ENCODE measurements at regions not wholly inside any gene's neighbourhood (a gene's known extent, or its start where the extent isn't known, plus 50 kb on each side); places are given as distances from the start of the nearest gene placed in this dataset.

GRCh38 chr6:145068577-145068976, 666.7 kb downstream of the EPM2A start:
- H2AFZ ChIP-seq = no peak overlapping the region
- no peaks in the 10 kb centered on the region for H3K36me3 ChIP-seq (ENCODE audit: insufficient read depth)
- TF ChIP-seq ETS1 (IDR thresholded peaks at IDR 0.05) (no peak), ZNF114 (CRISPR knock-in tag; IDR thresholded peaks at IDR 0.05) (no peak), NANOG (IDR thresholded peaks at IDR 0.05; ENCODE audit: borderline replicate concordance) (no peak), ZNF331 (CRISPR knock-in tag; IDR thresholded peaks at IDR 0.05; ENCODE audit: low read depth) (no peak), EZH2 (IDR thresholded peaks at IDR 0.05; ENCODE audit: low read depth, unreplicated experiment) (no peak), JUNB (IDR thresholded peaks at IDR 0.05; ENCODE audit: unreplicated experiment) (no peak), STAT1 (IDR thresholded peaks at IDR 0.05; ENCODE audit: unreplicated experiment) (no peak), POLR2AphosphoS5 (IDR thresholded peaks at IDR 0.05; ENCODE audit: low read depth) (no peak), REST (IDR thresholded peaks at IDR 0.05; ENCODE audit: unreplicated experiment) (no peak), EZH2phosphoT487 (IDR thresholded peaks at IDR 0.05; ENCODE audit: unreplicated experiment) (no peak), CREB1 (CRISPR knock-in tag; IDR thresholded peaks at IDR 0.05; ENCODE audit: low read depth) (no peak)
- TF ChIP-seq, protein P1, sequence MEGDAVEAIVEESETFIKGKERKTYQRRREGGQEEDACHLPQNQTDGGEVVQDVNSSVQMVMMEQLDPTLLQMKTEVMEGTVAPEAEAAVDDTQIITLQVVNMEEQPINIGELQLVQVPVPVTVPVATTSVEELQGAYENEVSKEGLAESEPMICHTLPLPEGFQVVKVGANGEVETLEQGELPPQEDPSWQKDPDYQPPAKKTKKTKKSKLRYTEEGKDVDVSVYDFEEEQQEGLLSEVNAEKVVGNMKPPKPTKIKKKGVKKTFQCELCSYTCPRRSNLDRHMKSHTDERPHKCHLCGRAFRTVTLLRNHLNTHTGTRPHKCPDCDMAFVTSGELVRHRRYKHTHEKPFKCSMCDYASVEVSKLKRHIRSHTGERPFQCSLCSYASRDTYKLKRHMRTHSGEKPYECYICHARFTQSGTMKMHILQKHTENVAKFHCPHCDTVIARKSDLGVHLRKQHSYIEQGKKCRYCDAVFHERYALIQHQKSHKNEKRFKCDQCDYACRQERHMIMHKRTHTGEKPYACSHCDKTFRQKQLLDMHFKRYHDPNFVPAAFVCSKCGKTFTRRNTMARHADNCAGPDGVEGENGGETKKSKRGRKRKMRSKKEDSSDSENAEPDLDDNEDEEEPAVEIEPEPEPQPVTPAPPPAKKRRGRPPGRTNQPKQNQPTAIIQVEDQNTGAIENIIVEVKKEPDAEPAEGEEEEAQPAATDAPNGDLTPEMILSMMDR (conservative IDR thresholded peaks at IDR 0.05; ENCODE audit: low read depth in 2 of 2) = no peak
- TF ChIP-seq, protein P2, sequence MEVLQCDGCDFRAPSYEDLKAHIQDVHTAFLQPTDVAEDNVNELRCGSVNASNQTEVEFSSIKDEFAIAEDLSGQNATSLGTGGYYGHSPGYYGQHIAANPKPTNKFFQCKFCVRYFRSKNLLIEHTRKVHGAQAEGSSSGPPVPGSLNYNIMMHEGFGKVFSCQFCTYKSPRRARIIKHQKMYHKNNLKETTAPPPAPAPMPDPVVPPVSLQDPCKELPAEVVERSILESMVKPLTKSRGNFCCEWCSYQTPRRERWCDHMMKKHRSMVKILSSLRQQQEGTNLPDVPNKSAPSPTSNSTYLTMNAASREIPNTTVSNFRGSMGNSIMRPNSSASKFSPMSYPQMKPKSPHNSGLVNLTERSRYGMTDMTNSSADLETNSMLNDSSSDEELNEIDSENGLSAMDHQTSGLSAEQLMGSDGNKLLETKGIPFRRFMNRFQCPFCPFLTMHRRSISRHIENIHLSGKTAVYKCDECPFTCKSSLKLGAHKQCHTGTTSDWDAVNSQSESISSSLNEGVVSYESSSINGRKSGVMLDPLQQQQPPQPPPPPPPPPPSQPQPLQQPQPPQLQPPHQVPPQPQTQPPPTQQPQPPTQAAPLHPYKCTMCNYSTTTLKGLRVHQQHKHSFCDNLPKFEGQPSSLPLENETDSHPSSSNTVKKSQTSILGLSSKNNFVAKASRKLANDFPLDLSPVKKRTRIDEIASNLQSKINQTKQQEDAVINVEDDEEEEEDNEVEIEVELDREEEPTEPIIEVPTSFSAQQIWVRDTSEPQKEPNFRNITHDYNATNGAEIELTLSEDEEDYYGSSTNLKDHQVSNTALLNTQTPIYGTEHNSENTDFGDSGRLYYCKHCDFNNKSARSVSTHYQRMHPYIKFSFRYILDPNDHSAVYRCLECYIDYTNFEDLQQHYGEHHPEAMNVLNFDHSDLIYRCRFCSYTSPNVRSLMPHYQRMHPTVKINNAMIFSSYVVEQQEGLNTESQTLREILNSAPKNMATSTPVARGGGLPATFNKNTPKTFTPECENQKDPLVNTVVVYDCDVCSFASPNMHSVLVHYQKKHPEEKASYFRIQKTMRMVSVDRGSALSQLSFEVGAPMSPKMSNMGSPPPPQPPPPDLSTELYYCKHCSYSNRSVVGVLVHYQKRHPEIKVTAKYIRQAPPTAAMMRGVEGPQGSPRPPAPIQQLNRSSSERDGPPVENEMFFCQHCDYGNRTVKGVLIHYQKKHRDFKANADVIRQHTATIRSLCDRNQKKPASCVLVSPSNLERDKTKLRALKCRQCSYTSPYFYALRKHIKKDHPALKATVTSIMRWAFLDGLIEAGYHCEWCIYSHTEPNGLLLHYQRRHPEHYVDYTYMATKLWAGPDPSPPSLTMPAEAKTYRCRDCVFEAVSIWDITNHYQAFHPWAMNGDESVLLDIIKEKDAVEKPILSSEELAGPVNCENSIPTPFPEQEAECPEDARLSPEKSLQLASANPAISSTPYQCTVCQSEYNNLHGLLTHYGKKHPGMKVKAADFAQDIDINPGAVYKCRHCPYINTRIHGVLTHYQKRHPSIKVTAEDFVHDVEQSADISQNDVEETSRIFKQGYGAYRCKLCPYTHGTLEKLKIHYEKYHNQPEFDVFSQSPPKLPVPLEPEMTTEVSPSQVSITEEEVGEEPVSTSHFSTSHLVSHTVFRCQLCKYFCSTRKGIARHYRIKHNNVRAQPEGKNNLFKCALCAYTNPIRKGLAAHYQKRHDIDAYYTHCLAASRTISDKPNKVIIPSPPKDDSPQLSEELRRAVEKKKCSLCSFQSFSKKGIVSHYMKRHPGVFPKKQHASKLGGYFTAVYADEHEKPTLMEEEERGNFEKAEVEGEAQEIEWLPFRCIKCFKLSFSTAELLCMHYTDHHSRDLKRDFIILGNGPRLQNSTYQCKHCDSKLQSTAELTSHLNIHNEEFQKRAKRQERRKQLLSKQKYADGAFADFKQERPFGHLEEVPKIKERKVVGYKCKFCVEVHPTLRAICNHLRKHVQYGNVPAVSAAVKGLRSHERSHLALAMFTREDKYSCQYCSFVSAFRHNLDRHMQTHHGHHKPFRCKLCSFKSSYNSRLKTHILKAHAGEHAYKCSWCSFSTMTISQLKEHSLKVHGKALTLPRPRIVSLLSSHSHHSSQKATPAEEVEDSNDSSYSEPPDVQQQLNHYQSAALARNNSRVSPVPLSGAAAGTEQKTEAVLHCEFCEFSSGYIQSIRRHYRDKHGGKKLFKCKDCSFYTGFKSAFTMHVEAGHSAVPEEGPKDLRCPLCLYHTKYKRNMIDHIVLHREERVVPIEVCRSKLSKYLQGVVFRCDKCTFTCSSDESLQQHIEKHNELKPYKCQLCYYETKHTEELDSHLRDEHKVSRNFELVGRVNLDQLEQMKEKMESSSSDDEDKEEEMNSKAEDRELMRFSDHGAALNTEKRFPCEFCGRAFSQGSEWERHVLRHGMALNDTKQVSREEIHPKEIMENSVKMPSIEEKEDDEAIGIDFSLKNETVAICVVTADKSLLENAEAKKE (CRISPR knock-in tag; IDR thresholded peaks at IDR 0.05) = no peak
- H3K27me3 ChIP-seq (ENCODE audit: insufficient read depth) = no peaks in the 10 kb centered on the region
- no peak overlapping the region for H3K4me3 ChIP-seq
- no peaks in the 10 kb centered on the region for H3F3A ChIP-seq (replicated peaks; ENCODE audit: low read depth)
- H3K9me2 ChIP-seq (ENCODE audit: insufficient read depth) = peaks cover 14% of the 10 kb centered on the region
- no peaks in the 10 kb centered on the region for H3K79me2 ChIP-seq (replicated peaks; ENCODE audit: insufficient read depth)
- H3K27ac ChIP-seq (ENCODE audit: low read depth) = no peak overlapping the region
- no peak overlapping the region for H3K4me2 ChIP-seq
- ATAC-seq = no peak
- Mint-ChIP-seq H3K4me3 (no peak overlapping the region), H3K4me1 (no peaks in the 10 kb centered on the region), H3K27ac (no peak overlapping the region), H3K36me3 (ENCODE audit: low read depth) (no peaks in the 10 kb centered on the region), H3K27me3 (ENCODE audit: insufficient read depth, low read depth, poor library complexity) (peaks cover 2% of the 10 kb centered on the region), H3K9me3 (no peaks in the 10 kb centered on the region; the same call in 2 of the 3 replicates)
- DNase-seq (ENCODE audit: low spot score) = no peak
- no peaks in the 10 kb centered on the region for H3K4me1 ChIP-seq (ENCODE audit: insufficient read depth)
- H4K20me1 ChIP-seq (replicated peaks; ENCODE audit: insufficient read depth) = no peaks in the 10 kb centered on the region

Data from GM23338 (cell line).